ENCODE measurements at regions not wholly inside any gene's neighbourhood (a gene's known extent, or its start where the extent isn't known, plus 50 kb on each side); places are given as distances from the start of the nearest gene placed in this dataset.

GRCh38 chr9:35553670-35554543 is 51.2 kb upstream of the TESK1 start:
- peak; percentile 90 for TF ChIP-seq CTCF (IDR thresholded peaks at IDR 0.05; ENCODE audit: poor library complexity, severe bottlenecking)
- TF ChIP-seq EP300 (conservative IDR thresholded peaks at IDR 0.05; ENCODE audit: poor library complexity, severe bottlenecking) = no peak
- no peak for TF ChIP-seq MXI1 (conservative IDR thresholded peaks at IDR 0.05; ENCODE audit: poor library complexity, severe bottlenecking)
- TF ChIP-seq RAD21 (conservative IDR thresholded peaks at IDR 0.05) = peak; percentile 94
- no peak for TF ChIP-seq EZH2 (IDR thresholded peaks at IDR 0.05; ENCODE audit: borderline replicate concordance, insufficient read depth, low read length, poor library complexity, severe bottlenecking)
- TF ChIP-seq REST (IDR thresholded peaks at IDR 0.05; ENCODE audit: borderline replicate concordance) = no peak
- TF ChIP-seq POLR2AphosphoS5 (IDR thresholded peaks at IDR 0.05) = no peak
- peak; percentile 91 for TF ChIP-seq SMC3 (conservative IDR thresholded peaks at IDR 0.05; ENCODE audit: poor library complexity)
- TF ChIP-seq TAF1 (IDR thresholded peaks at IDR 0.05; ENCODE audit: low read depth) = no peak
